ENCODE measurements at regions not wholly inside any gene's neighbourhood (a gene's known extent, or its start where the extent isn't known, plus 50 kb on each side); places are given as distances from the start of the nearest gene placed in this dataset.
A peak's percentile ranks its signal among the peaks of the same experiment; 100 is the strongest.

DNA sequence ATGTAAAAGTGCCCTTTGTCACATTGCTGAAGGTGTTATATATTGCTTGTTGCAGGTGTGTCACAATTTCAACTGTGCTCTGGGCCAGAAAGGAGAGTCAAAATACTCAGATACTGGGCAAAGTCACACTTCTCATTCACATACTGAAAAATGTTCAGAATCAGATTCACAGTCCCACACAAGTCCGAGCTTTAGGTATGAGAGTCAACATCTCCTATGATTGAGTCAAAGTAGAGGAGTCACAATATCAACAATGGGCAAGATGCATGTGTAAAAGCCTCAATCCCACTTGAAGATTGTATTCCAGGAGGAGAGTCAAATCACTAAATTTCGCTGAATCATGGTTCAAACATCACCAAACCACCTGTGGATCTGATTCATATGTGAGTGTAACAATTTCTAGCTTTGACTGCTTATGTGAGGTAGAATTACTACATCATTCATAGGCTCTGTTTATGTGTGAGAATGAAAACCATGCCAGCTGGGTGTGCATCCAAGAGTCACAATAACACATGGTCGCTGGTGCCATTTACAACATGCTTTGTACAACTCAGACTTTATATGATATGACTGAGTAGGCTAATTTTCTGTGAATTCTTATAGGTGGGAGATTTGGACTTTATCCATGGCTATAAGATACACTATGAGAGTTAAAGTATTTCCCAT, 1039.8 kb upstream of the AMELY start:
- FAIRE-seq, result no peak
- Histone ChIP-seq H3K9ac (ENCODE audit: low read length in 3 of 3) (no peak overlapping the region), H3K27me3 (ENCODE audit: control insufficient read depth, insufficient read depth, low read length) (no peaks in the 10 kb centered on the region), H3K27ac (ENCODE audit: low read depth in 2 of 2, low read length in 2 of 2) (no peak overlapping the region), H3K9me3 (ENCODE audit: control insufficient read depth in 2 of 3, insufficient read depth in 1 of 3, low read length in 3 of 3) (no peaks in the 10 kb centered on the region), H3K4me1 (ENCODE audit: control insufficient read depth in 2 of 3, insufficient read depth in 2 of 3, low read depth in 1 of 3, low read length in 3 of 3) (no peaks in the 10 kb centered on the region), H3K36me3 (ENCODE audit: control insufficient read depth in 2 of 3, insufficient read depth in 3 of 3, low read length in 3 of 3) (no peaks in the 10 kb centered on the region), H3K4me3 (ENCODE audit: low read length in 3 of 3) (no peak overlapping the region)
- TF ChIP-seq, protein P1, sequence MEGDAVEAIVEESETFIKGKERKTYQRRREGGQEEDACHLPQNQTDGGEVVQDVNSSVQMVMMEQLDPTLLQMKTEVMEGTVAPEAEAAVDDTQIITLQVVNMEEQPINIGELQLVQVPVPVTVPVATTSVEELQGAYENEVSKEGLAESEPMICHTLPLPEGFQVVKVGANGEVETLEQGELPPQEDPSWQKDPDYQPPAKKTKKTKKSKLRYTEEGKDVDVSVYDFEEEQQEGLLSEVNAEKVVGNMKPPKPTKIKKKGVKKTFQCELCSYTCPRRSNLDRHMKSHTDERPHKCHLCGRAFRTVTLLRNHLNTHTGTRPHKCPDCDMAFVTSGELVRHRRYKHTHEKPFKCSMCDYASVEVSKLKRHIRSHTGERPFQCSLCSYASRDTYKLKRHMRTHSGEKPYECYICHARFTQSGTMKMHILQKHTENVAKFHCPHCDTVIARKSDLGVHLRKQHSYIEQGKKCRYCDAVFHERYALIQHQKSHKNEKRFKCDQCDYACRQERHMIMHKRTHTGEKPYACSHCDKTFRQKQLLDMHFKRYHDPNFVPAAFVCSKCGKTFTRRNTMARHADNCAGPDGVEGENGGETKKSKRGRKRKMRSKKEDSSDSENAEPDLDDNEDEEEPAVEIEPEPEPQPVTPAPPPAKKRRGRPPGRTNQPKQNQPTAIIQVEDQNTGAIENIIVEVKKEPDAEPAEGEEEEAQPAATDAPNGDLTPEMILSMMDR (IDR thresholded peaks at IDR 0.05; ENCODE audit: borderline replicate concordance, extremely low read depth, insufficient read depth), result no peak
- intact Hi-C loops (cut with DNase I), result no loop called here
- DNase-seq, result no peak

DNA sequence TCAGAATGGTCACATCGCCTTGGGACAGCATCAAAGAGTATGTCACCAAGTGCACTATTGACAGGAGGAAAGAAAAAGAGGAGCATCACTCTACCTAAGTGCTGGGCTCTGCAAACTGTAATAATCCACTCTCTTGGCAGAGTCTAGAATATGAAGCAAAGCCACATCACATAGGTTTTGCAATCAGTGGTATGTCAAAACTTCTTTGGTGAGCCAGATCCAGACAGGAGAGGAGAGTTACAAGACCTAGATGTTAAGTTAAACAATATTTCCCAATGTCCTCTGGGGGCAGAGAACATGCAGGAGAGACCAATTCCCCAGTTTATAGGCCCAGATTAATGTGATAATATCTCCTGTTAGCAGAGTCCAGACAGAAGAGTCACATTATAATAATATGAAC, 1032.6 kb upstream of the AMELY start:
- DNase-seq (no peak), FAIRE-seq (no peak)
- no peaks in the 10 kb centered on the region for H3K27me3 ChIP-seq (ENCODE audit: control insufficient read depth, insufficient read depth, low read length)
- H3K9me3 ChIP-seq (ENCODE audit: control insufficient read depth in 2 of 3, insufficient read depth in 1 of 3, low read length in 3 of 3), result no peaks in the 10 kb centered on the region
- H3K36me3 ChIP-seq (ENCODE audit: control insufficient read depth in 2 of 3, insufficient read depth in 3 of 3, low read length in 3 of 3), result no peaks in the 10 kb centered on the region
- H3K4me3 ChIP-seq (ENCODE audit: low read length in 3 of 3), result no peak overlapping the region
- intact Hi-C loops (cut with DNase I), result no loop called here
- TF ChIP-seq, protein P1 (IDR thresholded peaks at IDR 0.05; ENCODE audit: borderline replicate concordance, extremely low read depth, insufficient read depth), result no peak
- no peak overlapping the region for H3K27ac ChIP-seq (ENCODE audit: low read depth in 2 of 2, low read length in 2 of 2)
- no peak overlapping the region for H3K9ac ChIP-seq (ENCODE audit: low read length in 3 of 3)
- H3K4me1 ChIP-seq (ENCODE audit: control insufficient read depth in 2 of 3, insufficient read depth in 2 of 3, low read depth in 1 of 3, low read length in 3 of 3), result no peaks in the 10 kb centered on the region

DNA sequence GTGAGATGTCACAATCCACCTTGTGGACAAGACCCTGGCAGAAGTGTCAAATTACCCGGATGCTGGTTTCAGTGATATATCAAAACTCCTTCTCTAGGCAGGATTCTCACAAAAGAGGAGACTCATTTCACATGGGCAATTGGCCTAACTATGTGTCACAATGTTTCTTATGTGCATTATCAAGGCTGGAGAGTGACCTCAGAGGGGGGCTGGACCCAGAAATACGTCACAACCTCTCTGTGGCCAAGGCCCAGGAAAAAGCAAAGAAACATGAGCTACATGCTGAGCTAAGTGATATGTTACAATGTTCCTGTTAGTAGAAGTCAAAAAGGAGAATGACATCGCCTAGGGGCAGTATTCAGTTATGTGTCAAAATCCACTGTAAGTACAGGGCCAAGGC, 1031.2 kb upstream of the AMELY start:
- Histone ChIP-seq H3K4me1 (ENCODE audit: control insufficient read depth in 2 of 3, insufficient read depth in 2 of 3, low read depth in 1 of 3, low read length in 3 of 3) (no peaks in the 10 kb centered on the region), H3K27ac (ENCODE audit: low read depth in 2 of 2, low read length in 2 of 2) (no peak overlapping the region), H3K4me3 (ENCODE audit: low read length in 3 of 3) (no peak overlapping the region), H3K9ac (ENCODE audit: low read length in 3 of 3) (no peak overlapping the region), H3K9me3 (ENCODE audit: control insufficient read depth in 2 of 3, insufficient read depth in 1 of 3, low read length in 3 of 3) (no peaks in the 10 kb centered on the region), H3K27me3 (ENCODE audit: control insufficient read depth, insufficient read depth, low read length) (no peaks in the 10 kb centered on the region), H3K36me3 (ENCODE audit: control insufficient read depth in 2 of 3, insufficient read depth in 3 of 3, low read length in 3 of 3) (no peaks in the 10 kb centered on the region)
- DNase-seq (peak in 1 of 5 donors; percentile 0), FAIRE-seq (no peak)
- TF ChIP-seq, protein P1 (IDR thresholded peaks at IDR 0.05; ENCODE audit: borderline replicate concordance, extremely low read depth, insufficient read depth), result no peak
- intact Hi-C loops (cut with DNase I), result no loop called here

DNA sequence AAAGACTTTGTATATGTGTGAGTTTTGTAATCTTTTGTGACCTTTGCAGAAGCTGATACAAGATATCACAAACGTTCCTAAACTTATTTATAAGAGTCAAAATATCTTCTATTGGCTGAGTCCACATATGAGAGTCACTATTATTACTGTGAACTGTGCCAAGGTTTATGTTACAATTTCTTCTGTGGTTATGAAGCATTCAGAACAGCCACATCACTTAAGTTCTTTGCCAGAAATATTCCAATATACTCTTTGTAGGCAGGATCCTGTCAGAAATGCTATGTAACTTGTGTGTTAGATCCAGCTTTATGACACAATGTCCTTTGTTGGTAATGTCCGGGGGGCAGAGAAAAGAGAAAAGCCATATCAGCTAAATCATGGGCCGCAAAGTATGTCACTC, 1030.3 kb upstream of the AMELY start:
- TF ChIP-seq, protein P1 (IDR thresholded peaks at IDR 0.05; ENCODE audit: borderline replicate concordance, extremely low read depth, insufficient read depth), result no peak
- FAIRE-seq (no peak), DNase-seq (no peak)
- no peak overlapping the region for H3K9ac ChIP-seq (ENCODE audit: low read length in 3 of 3)
- no peak overlapping the region for H3K27ac ChIP-seq (ENCODE audit: low read depth in 2 of 2, low read length in 2 of 2)
- intact Hi-C loops (cut with DNase I), result no loop called here
- H3K36me3 ChIP-seq (ENCODE audit: control insufficient read depth in 2 of 3, insufficient read depth in 3 of 3, low read length in 3 of 3), result no peaks in the 10 kb centered on the region
- no peak overlapping the region for H3K4me3 ChIP-seq (ENCODE audit: low read length in 3 of 3)
- no peaks in the 10 kb centered on the region for H3K4me1 ChIP-seq (ENCODE audit: control insufficient read depth in 2 of 3, insufficient read depth in 2 of 3, low read depth in 1 of 3, low read length in 3 of 3)
- no peaks in the 10 kb centered on the region for H3K9me3 ChIP-seq (ENCODE audit: control insufficient read depth in 2 of 3, insufficient read depth in 1 of 3, low read length in 3 of 3)
- no peaks in the 10 kb centered on the region for H3K27me3 ChIP-seq (ENCODE audit: control insufficient read depth, insufficient read depth, low read length)
